Iris pigment epithelial cell (primary cell): ENCODE measurements at regions not wholly inside any gene's neighbourhood (a gene's known extent, or its start where the extent isn't known, plus 50 kb on each side); places are given as distances from the start of the nearest gene placed in this dataset.

Experiments
- DNase-seq: peaks from one replicate; pipeline ENCODE4 v3.0.0-alpha.2; 2011; ENCODE audit warnings: low read depth

DNA sequence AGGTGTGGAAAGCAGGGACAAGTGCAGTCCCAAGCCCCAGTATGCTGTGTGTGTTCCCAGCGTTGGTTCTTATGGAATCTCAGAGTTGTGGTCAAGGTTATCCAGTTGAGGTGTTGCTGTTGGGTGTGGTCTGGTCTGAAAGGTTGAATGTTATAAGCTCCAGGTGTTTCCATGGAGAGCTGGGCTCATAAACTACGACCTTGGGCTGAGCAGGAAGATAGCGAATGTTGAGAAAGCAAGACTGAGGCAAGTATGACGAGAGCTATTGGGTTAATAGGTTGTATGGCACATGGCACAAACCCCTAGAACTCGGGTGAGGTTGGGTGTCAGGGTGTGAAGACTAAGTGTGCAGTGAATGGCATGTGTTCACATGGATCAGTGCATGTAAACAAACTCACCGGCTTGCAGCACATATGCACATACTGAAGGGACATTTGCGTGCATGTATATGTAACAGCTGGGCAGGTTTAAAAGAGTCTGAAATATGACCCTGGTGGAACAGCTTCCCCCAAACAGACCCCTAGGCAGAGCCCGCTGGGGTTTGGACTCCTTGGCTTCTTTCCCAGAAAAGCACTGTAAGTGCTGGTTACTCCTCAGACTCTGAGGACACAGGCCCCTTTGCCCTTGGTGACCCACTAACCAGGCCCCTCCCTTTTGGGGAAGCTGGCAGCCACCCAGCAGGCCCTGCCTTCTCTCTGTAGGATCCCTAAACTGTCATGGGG is 117.5 kb downstream of the NAV1 start:
- DNase-seq = peak; percentile 42

DNA sequence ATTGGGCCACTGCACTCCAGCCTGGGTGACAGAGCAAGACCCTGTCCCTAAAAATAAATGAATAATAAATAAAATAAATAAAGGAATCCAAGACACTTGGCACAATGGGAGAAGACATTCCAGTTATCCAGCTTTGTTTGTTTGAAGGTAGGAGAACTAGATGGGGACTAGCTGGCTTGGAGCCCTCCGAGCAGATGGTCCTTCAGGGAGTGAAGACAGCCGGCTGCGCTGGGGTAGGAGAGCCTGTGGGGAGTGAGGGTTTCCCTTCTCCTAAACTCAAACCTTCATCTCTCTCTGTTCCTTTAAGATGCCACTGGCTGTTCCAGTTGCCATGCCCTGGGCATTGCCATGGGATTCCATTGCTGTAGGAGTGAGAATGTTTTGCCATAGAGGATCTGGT is 120.6 kb downstream of the NAV1 start:
- DNase-seq = no peak

- DNase-seq = peak; percentile 79
Observed at GRCh38 chr1:201660931-201661822, 122.2 kb downstream of the NAV1 start.

DNA sequence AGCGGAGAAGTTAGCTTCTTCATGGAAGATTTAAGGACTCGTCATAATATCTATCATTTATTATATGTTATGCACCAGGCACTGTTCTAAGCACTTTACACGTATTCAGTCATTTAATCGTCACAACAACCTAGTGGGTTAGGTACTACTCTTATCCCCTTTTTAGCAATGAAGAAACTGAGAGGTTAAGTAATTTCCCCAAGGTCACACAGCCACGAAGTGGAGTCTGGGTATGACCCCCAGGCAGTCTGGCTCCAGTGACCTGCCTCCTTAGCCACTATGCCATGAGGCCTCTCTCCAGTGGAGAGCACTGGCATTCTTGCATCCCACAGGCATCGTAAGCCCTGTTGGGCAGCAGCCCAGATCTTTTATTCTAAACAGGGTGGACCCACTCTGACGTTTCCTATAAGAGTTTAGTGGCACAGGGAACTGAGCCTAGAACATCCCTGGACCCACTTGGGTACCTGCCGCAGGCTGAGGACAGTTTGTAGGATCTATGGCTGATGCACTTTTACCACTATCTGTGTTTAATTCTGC is 123.0 kb downstream of the NAV1 start:
- no peak for DNase-seq

GRCh38 chr1:201662646-201663045 is 123.7 kb downstream of the NAV1 start:
- no peak for DNase-seq

DNA sequence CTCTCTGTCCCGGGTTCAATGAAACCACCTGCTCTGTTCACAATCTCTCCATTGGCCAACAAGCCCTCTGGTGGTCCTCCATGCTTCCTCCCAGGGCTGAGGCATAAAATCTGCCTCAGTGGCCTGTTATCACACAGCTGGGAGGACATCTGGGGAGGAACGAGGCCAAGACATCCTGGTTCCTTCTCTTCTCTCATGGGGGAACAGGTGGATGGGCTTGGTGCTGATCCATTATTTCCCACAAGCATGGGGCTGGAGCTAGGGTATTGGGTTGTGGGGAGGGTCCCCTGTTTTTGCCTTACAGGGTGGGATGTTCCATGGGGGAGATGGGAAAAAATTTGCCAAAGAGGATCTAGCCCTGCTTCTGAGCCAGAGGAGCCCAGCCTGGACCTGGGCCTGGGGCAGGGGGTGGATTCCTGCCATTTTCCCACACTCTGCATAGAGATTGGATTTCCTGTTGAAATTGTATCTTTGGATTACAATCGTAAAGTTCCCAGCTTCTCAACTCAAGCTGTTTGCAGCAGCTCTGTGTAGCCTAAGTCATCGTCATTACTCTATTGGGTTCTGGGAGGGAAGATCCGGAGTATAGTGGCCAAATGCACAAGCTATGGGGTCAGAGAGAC is 124.7 kb downstream of the NAV1 start:
- no peak for DNase-seq

GRCh38 chr1:201665036-201665435 is 126.1 kb downstream of the NAV1 start:
- DNase-seq = no peak

DNA sequence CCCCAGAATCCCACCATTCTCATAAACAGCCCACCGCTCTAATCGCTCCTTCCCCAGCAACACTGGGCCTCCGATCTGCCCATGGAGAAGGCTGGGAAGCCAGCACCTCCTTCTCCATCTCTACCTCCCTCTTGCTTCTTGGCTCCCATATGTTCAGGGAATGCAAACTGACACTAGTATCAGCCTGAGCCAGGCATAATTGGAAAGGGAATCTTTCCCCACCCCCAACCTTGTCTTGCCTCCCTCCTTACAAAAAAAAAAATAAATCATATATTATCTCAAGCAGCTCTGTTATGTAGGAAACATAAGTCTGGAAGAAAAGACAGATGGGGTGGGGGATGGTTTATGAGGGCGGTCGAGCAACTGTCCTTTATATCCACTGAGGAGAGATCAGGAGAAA is 127.2 kb downstream of the NAV1 start:
- no peak for DNase-seq

GRCh38 chr1:201666645-201667044 is 127.7 kb downstream of the NAV1 start:
- no peak for DNase-seq

- no peak for DNase-seq
Observed at GRCh38 chr1:201667479-201667878, 128.6 kb downstream of the NAV1 start.

GRCh38 chr1:201670517-201670916 is 131.6 kb downstream of the NAV1 start:
- DNase-seq = no peak

DNA sequence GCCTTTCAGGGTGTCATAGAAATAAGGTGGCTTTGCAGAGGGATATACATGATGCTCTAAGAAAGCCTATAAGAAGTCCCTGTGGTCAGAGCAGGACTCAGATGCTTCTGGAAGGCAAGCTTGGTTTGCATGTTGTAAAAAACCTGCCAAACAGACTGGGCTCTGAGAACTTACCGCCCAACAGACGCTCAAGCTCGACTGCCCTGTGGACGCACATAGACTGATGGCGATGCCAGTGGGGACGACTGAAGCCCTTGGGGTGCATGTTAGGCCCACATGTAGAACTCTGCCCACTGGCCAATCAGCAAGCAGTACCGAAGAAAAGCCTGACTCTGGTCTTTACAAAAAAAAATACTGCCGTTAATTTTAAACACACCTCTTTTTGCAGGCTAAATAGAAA is 133.8 kb downstream of the NAV1 start:
- DNase-seq = no peak

GRCh38 chr1:201673093-201673492 is 134.2 kb downstream of the NAV1 start:
- no peak for DNase-seq

DNA sequence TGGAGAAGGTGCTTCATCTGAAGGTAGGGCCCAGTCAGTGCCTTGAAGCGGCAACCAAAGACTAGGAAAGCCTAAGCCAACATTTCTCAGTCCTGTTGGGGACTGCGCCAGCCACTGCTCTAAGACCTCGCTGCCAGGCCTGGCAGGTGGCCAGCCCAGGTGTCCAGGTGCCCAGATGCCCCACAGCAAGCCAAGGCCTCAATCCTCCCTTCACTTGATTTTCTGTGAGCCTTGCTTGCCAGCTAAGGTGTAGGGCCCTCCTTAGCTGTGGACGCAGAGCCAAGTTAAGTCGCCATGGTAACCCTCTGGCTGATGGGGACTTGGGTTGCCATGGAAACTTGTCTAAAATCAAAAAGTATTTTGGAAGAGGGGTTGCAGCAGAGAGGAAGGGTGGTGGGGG is 135.0 kb downstream of the NAV1 start:
- no peak for DNase-seq

GRCh38 chr1:201675143-201675542 is 136.2 kb downstream of the NAV1 start:
- DNase-seq = no peak

DNA sequence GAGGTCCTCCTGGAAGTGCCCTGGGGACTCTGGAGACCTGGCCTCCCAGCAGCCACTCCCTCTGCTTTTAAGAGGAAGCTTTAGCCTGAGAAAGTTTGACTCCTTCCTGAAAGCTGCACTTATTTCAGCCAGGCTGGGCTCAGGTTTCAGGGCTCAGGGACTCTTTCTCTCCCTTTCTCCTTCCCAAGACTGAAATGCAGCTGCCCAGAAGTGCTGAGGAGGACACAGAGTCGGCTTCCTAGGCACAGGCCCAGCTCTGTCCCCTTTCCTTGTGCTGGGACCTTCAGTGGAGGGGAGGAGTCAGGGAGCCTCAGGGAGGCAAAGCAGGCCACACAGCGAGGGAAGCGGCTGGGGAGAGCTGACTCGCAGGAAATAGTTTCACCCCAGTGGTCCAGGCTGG is 137.3 kb downstream of the NAV1 start:
- DNase-seq = peak; percentile 53

GRCh38 chr1:201676641-201677040 is 137.7 kb downstream of the NAV1 start:
- no peak for DNase-seq

- DNase-seq = peak; percentile 45
Observed at GRCh38 chr1:201678264-201679101, 139.6 kb downstream of the NAV1 start.

DNA sequence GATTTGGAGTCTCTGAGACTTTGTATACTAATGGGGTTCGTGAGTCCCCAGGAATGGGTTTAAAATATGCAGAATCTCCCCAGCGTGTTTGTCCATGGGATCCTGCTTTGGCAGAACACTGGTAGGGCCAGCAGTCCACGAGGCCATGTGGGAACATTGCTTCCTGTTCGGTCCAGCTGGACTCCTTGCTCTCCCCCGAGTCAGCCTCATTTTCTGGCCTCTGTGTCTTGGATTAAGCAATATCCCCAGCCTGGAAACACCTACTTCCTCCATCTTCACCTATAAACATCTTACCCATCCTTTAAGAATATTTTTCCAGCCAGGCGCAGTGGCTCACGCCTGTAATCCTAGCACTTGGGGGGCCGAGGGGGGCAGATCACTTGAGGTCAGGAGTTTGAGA is 142.4 kb downstream of the NAV1 start:
- DNase-seq = no peak

DNA sequence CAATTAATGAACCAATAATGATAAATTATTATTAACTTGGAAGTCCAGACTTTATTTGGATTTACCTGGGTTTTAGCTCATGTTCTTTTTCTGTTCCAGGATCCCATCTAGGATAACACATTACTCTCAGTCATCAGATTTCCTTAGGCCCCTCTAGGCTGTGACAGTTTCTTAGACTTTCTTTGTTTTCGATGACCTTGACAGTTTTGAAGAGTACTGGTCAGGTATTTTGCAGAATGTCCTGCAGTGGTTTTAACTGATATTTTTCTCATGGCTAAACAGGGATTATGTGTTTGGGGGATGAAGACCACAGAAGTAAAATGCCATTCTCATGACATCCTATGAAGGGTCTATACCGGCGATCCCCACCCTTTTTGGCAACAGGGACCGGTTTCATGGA is 144.0 kb downstream of the NAV1 start:
- no peak for DNase-seq

DNA sequence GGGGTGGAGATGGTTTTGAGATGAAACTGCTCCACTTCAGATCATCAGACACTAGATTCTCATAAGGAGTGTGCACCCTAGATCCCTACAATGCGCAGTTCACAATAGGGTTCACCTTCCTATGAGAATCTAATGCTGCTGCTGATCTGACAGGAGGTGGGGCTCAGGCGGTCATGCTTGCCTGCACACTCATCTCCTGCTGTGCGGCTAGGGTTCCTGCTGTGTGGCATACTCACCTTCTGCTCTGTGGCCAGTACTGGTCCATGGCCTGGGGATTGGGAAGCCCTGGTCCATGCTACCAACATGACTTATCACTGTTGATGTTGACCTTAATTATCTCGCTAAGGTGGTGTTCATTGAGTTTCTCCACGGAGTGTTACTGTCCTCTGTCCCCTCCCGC is 144.5 kb downstream of the NAV1 start:
- DNase-seq = no peak

DNA sequence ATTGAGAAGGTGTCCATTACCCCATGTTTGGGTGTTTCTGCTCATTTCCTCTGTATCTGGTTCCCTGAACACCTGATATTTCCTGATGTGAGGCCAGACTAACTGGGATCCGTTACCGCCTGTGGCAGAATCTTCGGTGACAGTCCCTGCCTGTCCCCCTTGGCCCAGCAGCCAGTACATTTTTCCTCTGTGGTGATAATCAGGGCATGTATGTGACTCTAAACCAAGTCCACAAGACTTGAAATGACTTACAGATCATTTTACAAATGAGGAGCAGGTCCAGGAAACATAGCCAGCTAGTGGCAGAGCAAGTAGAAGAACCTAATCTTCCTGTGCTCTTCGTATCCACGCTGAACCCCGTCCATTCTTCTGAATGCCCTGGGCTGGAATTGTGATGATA is 143.5 kb upstream of the IPO9 start:
- no peak for DNase-seq
